ENCODE measurements at regions not wholly inside any gene's neighbourhood (a gene's known extent, or its start where the extent isn't known, plus 50 kb on each side); places are given as distances from the start of the nearest gene placed in this dataset.

- no peak for DNase-seq (ENCODE audit: low read depth, low spot score)
- no peaks in the 10 kb centered on the region for H3K9me3 ChIP-seq (ENCODE audit: insufficient read depth, low read length)
- no peak overlapping the region for H3K4me3 ChIP-seq (ENCODE audit: insufficient read length, low read depth)
- H3K9ac ChIP-seq (ENCODE audit: insufficient read length, low read depth), result no peak overlapping the region
- H3K4me1 ChIP-seq (ENCODE audit: insufficient read depth, insufficient read length), result peaks cover 4% of the 10 kb centered on the region
- no peaks in the 10 kb centered on the region for H3K27me3 ChIP-seq (ENCODE audit: insufficient read depth, insufficient read length)
- no peaks in the 10 kb centered on the region for H3K36me3 ChIP-seq (ENCODE audit: insufficient read depth, insufficient read length, low read length)
- TF ChIP-seq SUZ12 (IDR thresholded peaks at IDR 0.05; ENCODE audit: extremely low read depth, insufficient read depth, insufficient read length) (no peak), ZNF274 (IDR thresholded peaks at IDR 0.05; ENCODE audit: low read depth, low read length) (no peak), YY1 (IDR thresholded peaks at IDR 0.05; ENCODE audit: insufficient read depth, insufficient read length) (no peak)
Measured at GRCh38 chr1:91608876-91609275, 108.2 kb downstream of the CDC7 start.

GRCh38 chr1:91609551-91609950 is 108.9 kb downstream of the CDC7 start:
- H3K27me3 ChIP-seq (ENCODE audit: insufficient read depth, insufficient read length), result no peaks in the 10 kb centered on the region
- H3K9ac ChIP-seq (ENCODE audit: insufficient read length, low read depth), result no peak overlapping the region
- TF ChIP-seq SUZ12 (IDR thresholded peaks at IDR 0.05; ENCODE audit: extremely low read depth, insufficient read depth, insufficient read length) (no peak), ZNF274 (IDR thresholded peaks at IDR 0.05; ENCODE audit: low read depth, low read length) (no peak), YY1 (IDR thresholded peaks at IDR 0.05; ENCODE audit: insufficient read depth, insufficient read length) (no peak)
- no peaks in the 10 kb centered on the region for H3K9me3 ChIP-seq (ENCODE audit: insufficient read depth, low read length)
- no peak overlapping the region for H3K4me3 ChIP-seq (ENCODE audit: insufficient read length, low read depth)
- H3K4me1 ChIP-seq (ENCODE audit: insufficient read depth, insufficient read length), result peaks cover 4% of the 10 kb centered on the region
- DNase-seq (ENCODE audit: low read depth, low spot score), result no peak
- H3K36me3 ChIP-seq (ENCODE audit: insufficient read depth, insufficient read length, low read length), result no peaks in the 10 kb centered on the region

- Histone ChIP-seq H3K36me3 (ENCODE audit: insufficient read depth, insufficient read length, low read length) (no peaks in the 10 kb centered on the region), H3K9me3 (ENCODE audit: insufficient read depth, low read length) (no peaks in the 10 kb centered on the region), H3K4me1 (ENCODE audit: insufficient read depth, insufficient read length) (peaks cover 4% of the 10 kb centered on the region), H3K4me3 (ENCODE audit: insufficient read length, low read depth) (no peak overlapping the region), H3K9ac (ENCODE audit: insufficient read length, low read depth) (no peak overlapping the region), H3K27me3 (ENCODE audit: insufficient read depth, insufficient read length) (no peaks in the 10 kb centered on the region)
- TF ChIP-seq YY1 (IDR thresholded peaks at IDR 0.05; ENCODE audit: insufficient read depth, insufficient read length) (no peak), SUZ12 (IDR thresholded peaks at IDR 0.05; ENCODE audit: extremely low read depth, insufficient read depth, insufficient read length) (no peak), ZNF274 (IDR thresholded peaks at IDR 0.05; ENCODE audit: low read depth, low read length) (no peak)
- DNase-seq (ENCODE audit: low read depth, low spot score), result no peak
Measured at GRCh38 chr1:91610102-91610501, 109.5 kb downstream of the CDC7 start.

GRCh38 chr1:91610789-91611188 is 110.1 kb downstream of the CDC7 start:
- Histone ChIP-seq H3K9me3 (ENCODE audit: insufficient read depth, low read length) (no peaks in the 10 kb centered on the region), H3K4me3 (ENCODE audit: insufficient read length, low read depth) (no peak overlapping the region), H3K4me1 (ENCODE audit: insufficient read depth, insufficient read length) (peaks cover 4% of the 10 kb centered on the region), H3K9ac (ENCODE audit: insufficient read length, low read depth) (no peak overlapping the region), H3K27me3 (ENCODE audit: insufficient read depth, insufficient read length) (no peaks in the 10 kb centered on the region), H3K36me3 (ENCODE audit: insufficient read depth, insufficient read length, low read length) (no peaks in the 10 kb centered on the region)
- DNase-seq (ENCODE audit: low read depth, low spot score), result no peak
- TF ChIP-seq YY1 (IDR thresholded peaks at IDR 0.05; ENCODE audit: insufficient read depth, insufficient read length) (no peak), ZNF274 (IDR thresholded peaks at IDR 0.05; ENCODE audit: low read depth, low read length) (no peak), SUZ12 (IDR thresholded peaks at IDR 0.05; ENCODE audit: extremely low read depth, insufficient read depth, insufficient read length) (no peak)

- Histone ChIP-seq H3K4me3 (ENCODE audit: insufficient read length, low read depth) (no peak overlapping the region), H3K9ac (ENCODE audit: insufficient read length, low read depth) (peak overlapping the region; percentile 34), H3K4me1 (ENCODE audit: insufficient read depth, insufficient read length) (peaks cover 4% of the 10 kb centered on the region), H3K27me3 (ENCODE audit: insufficient read depth, insufficient read length) (no peaks in the 10 kb centered on the region), H3K36me3 (ENCODE audit: insufficient read depth, insufficient read length, low read length) (no peaks in the 10 kb centered on the region), H3K9me3 (ENCODE audit: insufficient read depth, low read length) (no peaks in the 10 kb centered on the region)
- DNase-seq (ENCODE audit: low read depth, low spot score), result no peak
- TF ChIP-seq ZNF274 (IDR thresholded peaks at IDR 0.05; ENCODE audit: low read depth, low read length) (no peak), YY1 (IDR thresholded peaks at IDR 0.05; ENCODE audit: insufficient read depth, insufficient read length) (no peak), SUZ12 (IDR thresholded peaks at IDR 0.05; ENCODE audit: extremely low read depth, insufficient read depth, insufficient read length) (no peak)
Measured at GRCh38 chr1:91611483-91611917, 110.8 kb downstream of the CDC7 start.

- Histone ChIP-seq H3K27me3 (ENCODE audit: insufficient read depth, insufficient read length) (no peaks in the 10 kb centered on the region), H3K4me1 (ENCODE audit: insufficient read depth, insufficient read length) (peaks cover 4% of the 10 kb centered on the region), H3K4me3 (ENCODE audit: insufficient read length, low read depth) (no peak overlapping the region), H3K9me3 (ENCODE audit: insufficient read depth, low read length) (no peaks in the 10 kb centered on the region), H3K36me3 (ENCODE audit: insufficient read depth, insufficient read length, low read length) (no peaks in the 10 kb centered on the region), H3K9ac (ENCODE audit: insufficient read length, low read depth) (no peak overlapping the region)
- no peak for DNase-seq (ENCODE audit: low read depth, low spot score)
- no peak for TF ChIP-seq YY1 (IDR thresholded peaks at IDR 0.05; ENCODE audit: insufficient read depth, insufficient read length)
Measured at GRCh38 chr1:91613595-91613994, 112.9 kb downstream of the CDC7 start.

- H3K4me1 ChIP-seq (ENCODE audit: insufficient read depth, insufficient read length), result peaks cover 4% of the 10 kb centered on the region
- no peak for DNase-seq (ENCODE audit: low read depth, low spot score)
- H3K9me3 ChIP-seq (ENCODE audit: insufficient read depth, low read length), result 0 out of 2 replicates have a peak, but pooled peaks cover 5% of the 10 kb centered on the region
- no peak overlapping the region for H3K9ac ChIP-seq (ENCODE audit: insufficient read length, low read depth)
- H3K36me3 ChIP-seq (ENCODE audit: insufficient read depth, insufficient read length, low read length), result no peaks in the 10 kb centered on the region
- H3K27me3 ChIP-seq (ENCODE audit: insufficient read depth, insufficient read length), result no peaks in the 10 kb centered on the region
- TF ChIP-seq YY1 (IDR thresholded peaks at IDR 0.05; ENCODE audit: insufficient read depth, insufficient read length) (no peak), SUZ12 (IDR thresholded peaks at IDR 0.05; ENCODE audit: extremely low read depth, insufficient read depth, insufficient read length) (no peak), ZNF274 (IDR thresholded peaks at IDR 0.05; ENCODE audit: low read depth, low read length) (no peak)
- H3K4me3 ChIP-seq (ENCODE audit: insufficient read length, low read depth), result no peak overlapping the region
Measured at GRCh38 chr1:91616712-91617111, 116.1 kb downstream of the CDC7 start.

Measured in NT2/D1 (cell line).